ENCODE measurements at regions not wholly inside any gene's neighbourhood (a gene's known extent, or its start where the extent isn't known, plus 50 kb on each side); places are given as distances from the start of the nearest gene placed in this dataset.

DNA sequence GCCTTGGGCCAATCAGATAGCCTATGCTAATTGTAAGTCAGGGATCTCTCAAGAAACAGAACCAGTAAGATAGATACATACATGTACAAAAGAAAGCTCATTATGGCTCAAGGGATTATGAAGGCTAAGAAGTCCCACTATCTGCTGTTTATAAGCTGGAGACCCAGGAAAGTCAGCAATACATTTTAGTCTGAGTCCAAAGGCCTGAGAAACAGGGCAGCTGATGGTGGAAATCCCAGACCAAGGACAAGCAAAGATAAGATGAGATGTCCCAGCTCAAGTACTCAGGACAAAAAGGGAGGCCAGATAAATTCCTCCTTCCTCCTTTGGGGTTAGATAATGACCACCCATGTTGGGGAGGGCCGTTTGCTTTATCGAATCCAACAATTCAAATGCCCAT is 269.9 kb downstream of the AJAP1 start:
- TF ChIP-seq, protein P1, sequence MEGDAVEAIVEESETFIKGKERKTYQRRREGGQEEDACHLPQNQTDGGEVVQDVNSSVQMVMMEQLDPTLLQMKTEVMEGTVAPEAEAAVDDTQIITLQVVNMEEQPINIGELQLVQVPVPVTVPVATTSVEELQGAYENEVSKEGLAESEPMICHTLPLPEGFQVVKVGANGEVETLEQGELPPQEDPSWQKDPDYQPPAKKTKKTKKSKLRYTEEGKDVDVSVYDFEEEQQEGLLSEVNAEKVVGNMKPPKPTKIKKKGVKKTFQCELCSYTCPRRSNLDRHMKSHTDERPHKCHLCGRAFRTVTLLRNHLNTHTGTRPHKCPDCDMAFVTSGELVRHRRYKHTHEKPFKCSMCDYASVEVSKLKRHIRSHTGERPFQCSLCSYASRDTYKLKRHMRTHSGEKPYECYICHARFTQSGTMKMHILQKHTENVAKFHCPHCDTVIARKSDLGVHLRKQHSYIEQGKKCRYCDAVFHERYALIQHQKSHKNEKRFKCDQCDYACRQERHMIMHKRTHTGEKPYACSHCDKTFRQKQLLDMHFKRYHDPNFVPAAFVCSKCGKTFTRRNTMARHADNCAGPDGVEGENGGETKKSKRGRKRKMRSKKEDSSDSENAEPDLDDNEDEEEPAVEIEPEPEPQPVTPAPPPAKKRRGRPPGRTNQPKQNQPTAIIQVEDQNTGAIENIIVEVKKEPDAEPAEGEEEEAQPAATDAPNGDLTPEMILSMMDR (IDR thresholded peaks at IDR 0.05): no peak
- no peak for TF ChIP-seq POLR2A (IDR thresholded peaks at IDR 0.05)
